OCI-LY3 (cell line): ENCODE measurements at regions not wholly inside any gene's neighbourhood (a gene's known extent, or its start where the extent isn't known, plus 50 kb on each side); places are given as distances from the start of the nearest gene placed in this dataset.

Experiments
- EZH2phosphoT487 ChIP-seq: fragments of 200-600 bp; shearing (Covaris generic); IDR thresholded peaks from 2 replicates; pipeline ENCODE4 v1.6.1; 2018; ENCODE audit warnings: antibody characterized with exemption, mixed run types, low read depth
- TF ChIP-seq, protein P1 (sequence below): fragments of 200-600, 300-600 bp; sonication (generic); IDR thresholded peaks from 2 replicates; pipeline ENCODE4 v1.5.1; 2014; ENCODE audit warnings: antibody characterized with exemption, low read length, low read depth

DNA sequence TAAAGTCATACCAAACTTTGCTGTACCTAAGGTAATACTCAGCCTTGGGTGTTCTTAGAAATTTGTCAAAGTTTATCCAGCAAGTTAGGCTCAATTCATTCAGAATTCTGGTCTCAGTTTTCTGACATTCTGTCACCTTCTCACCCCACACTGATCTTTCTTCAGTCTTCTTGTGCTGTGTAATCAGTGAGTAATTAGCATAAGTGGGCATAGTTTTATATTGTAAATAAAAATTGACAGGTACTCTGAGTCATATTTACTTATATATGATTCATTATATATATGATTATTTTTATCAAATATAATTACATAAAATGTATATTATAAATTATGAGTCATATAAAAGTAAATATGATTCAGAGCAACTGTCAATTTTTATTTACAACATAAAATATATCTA lies 170.9 kb upstream of the MAGI2 start:
- TF ChIP-seq, protein P1, sequence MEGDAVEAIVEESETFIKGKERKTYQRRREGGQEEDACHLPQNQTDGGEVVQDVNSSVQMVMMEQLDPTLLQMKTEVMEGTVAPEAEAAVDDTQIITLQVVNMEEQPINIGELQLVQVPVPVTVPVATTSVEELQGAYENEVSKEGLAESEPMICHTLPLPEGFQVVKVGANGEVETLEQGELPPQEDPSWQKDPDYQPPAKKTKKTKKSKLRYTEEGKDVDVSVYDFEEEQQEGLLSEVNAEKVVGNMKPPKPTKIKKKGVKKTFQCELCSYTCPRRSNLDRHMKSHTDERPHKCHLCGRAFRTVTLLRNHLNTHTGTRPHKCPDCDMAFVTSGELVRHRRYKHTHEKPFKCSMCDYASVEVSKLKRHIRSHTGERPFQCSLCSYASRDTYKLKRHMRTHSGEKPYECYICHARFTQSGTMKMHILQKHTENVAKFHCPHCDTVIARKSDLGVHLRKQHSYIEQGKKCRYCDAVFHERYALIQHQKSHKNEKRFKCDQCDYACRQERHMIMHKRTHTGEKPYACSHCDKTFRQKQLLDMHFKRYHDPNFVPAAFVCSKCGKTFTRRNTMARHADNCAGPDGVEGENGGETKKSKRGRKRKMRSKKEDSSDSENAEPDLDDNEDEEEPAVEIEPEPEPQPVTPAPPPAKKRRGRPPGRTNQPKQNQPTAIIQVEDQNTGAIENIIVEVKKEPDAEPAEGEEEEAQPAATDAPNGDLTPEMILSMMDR: no peak
- TF ChIP-seq EZH2phosphoT487: no peak
